ENCODE measurements at regions not wholly inside any gene's neighbourhood (a gene's known extent, or its start where the extent isn't known, plus 50 kb on each side); places are given as distances from the start of the nearest gene placed in this dataset.

DNA sequence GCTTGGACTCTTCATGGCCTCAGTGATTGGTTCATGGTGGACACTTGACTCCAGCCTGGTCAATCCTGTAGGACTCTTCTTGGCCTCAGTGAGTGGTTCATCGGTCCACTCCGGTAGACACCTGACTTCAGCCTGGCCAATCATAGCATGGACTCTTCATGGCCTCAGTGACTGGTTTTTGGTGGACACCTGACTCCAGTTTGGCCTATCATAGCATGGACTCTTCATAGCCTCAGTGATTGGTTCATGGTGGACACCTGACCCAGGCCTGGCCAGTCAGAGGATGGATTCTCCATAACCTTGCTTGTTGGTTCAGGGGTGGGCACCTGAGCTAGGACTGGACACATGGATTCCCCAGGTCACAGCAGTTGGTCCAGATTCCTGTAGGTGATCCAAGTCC, 106.0 kb upstream of the ERCC6L2 start:
- TF ChIP-seq, protein P1, sequence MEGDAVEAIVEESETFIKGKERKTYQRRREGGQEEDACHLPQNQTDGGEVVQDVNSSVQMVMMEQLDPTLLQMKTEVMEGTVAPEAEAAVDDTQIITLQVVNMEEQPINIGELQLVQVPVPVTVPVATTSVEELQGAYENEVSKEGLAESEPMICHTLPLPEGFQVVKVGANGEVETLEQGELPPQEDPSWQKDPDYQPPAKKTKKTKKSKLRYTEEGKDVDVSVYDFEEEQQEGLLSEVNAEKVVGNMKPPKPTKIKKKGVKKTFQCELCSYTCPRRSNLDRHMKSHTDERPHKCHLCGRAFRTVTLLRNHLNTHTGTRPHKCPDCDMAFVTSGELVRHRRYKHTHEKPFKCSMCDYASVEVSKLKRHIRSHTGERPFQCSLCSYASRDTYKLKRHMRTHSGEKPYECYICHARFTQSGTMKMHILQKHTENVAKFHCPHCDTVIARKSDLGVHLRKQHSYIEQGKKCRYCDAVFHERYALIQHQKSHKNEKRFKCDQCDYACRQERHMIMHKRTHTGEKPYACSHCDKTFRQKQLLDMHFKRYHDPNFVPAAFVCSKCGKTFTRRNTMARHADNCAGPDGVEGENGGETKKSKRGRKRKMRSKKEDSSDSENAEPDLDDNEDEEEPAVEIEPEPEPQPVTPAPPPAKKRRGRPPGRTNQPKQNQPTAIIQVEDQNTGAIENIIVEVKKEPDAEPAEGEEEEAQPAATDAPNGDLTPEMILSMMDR (IDR thresholded peaks at IDR 0.05): no peak
- TF ChIP-seq POLR2A (IDR thresholded peaks at IDR 0.05): no peak

Data from right lobe of liver (tissue), 4 donors.